SJSA1 (cell line): ENCODE measurements at regions not wholly inside any gene's neighbourhood (a gene's known extent, or its start where the extent isn't known, plus 50 kb on each side); places are given as distances from the start of the nearest gene placed in this dataset.

Experiments
- DNase-seq, 2 experiments: peaks; one replicate each; pipeline ENCODE4 v3.0.0-alpha.2; 2015 to 2020; ENCODE audit warnings: low spot score in 2 of 2, low read depth in 1 of 2
- H3K27ac ChIP-seq: fragments of 250-450 bp; sonication (Bioruptor Pico); 2 replicates; pipeline ENCODE4 v1.5.1; 2020; ENCODE audit warnings: mild to moderate bottlenecking, moderate library complexity
- H3K27me3 ChIP-seq: fragments of 250-450 bp; sonication (Bioruptor Pico); replicated peaks from 2 replicates; pipeline ENCODE4 v1.5.1; 2020; ENCODE audit warnings: mild to moderate bottlenecking, moderate library complexity
- H3K36me3 ChIP-seq: fragments of 250-450 bp; sonication (Bioruptor Pico); 2 replicates; pipeline ENCODE4 v1.5.1; 2020; ENCODE audit warnings: mild to moderate bottlenecking
- H3K4me1 ChIP-seq: fragments of 250-450 bp; sonication (Bioruptor Pico); replicated peaks from 2 replicates; pipeline ENCODE4 v1.6.1; 2021; ENCODE audit warnings: mild to moderate bottlenecking
- H3K4me3 ChIP-seq: fragments of 250-450 bp; sonication (Bioruptor Pico); 2 replicates; pipeline ENCODE4 v1.5.1; 2020; ENCODE audit warnings: mild to moderate bottlenecking
- H3K9me3 ChIP-seq: fragments of 250-450 bp; sonication (Bioruptor Pico); replicated peaks from 2 replicates; pipeline ENCODE4 v1.5.1; 2020; ENCODE audit warnings: mild to moderate bottlenecking

- H3K4me1 ChIP-seq = 0 out of 2 replicates have a peak, but pooled peaks cover 6% of the 10 kb centered on the region
- no peaks in the 10 kb centered on the region for H3K9me3 ChIP-seq
- DNase-seq = peak in 1 of 2 experiments; percentile 15
- H3K4me3 ChIP-seq = no peak overlapping the region
- no peaks in the 10 kb centered on the region for H3K36me3 ChIP-seq
- H3K27ac ChIP-seq = no peak overlapping the region
- H3K27me3 ChIP-seq = no peaks in the 10 kb centered on the region
Measured at GRCh38 chr12:30110958-30111586, 327.3 kb upstream of the TMTC1 start.

- Histone ChIP-seq H3K9me3 (no peaks in the 10 kb centered on the region), H3K4me1 (0 out of 2 replicates have a peak, but pooled peaks cover 6% of the 10 kb centered on the region), H3K27me3 (no peaks in the 10 kb centered on the region), H3K4me3 (no peak overlapping the region), H3K27ac (no peak overlapping the region), H3K36me3 (no peaks in the 10 kb centered on the region)
- DNase-seq = no peak
Measured at GRCh38 chr12:30110498-30110897, 326.8 kb upstream of the TMTC1 start.

GRCh38 chr12:30108666-30109065 lies 324.9 kb upstream of the TMTC1 start:
- Histone ChIP-seq H3K27me3 (no peaks in the 10 kb centered on the region), H3K9me3 (no peaks in the 10 kb centered on the region), H3K4me1 (0 out of 2 replicates have a peak, but pooled peaks cover 6% of the 10 kb centered on the region), H3K36me3 (no peaks in the 10 kb centered on the region), H3K4me3 (no peak overlapping the region), H3K27ac (no peak overlapping the region)
- DNase-seq = no peak

- H3K27ac ChIP-seq = no peak overlapping the region
- DNase-seq = no peak
- 0 out of 2 replicates have a peak, but pooled peaks cover 6% of the 10 kb centered on the region for H3K4me1 ChIP-seq
- H3K36me3 ChIP-seq = no peaks in the 10 kb centered on the region
- H3K27me3 ChIP-seq = no peaks in the 10 kb centered on the region
- no peak overlapping the region for H3K4me3 ChIP-seq
- no peaks in the 10 kb centered on the region for H3K9me3 ChIP-seq
Measured at GRCh38 chr12:30106204-30106965, 322.6 kb upstream of the TMTC1 start.

- no peak for DNase-seq
- Histone ChIP-seq H3K27me3 (no peaks in the 10 kb centered on the region), H3K36me3 (no peaks in the 10 kb centered on the region), H3K9me3 (no peaks in the 10 kb centered on the region), H3K4me1 (no peaks in the 10 kb centered on the region), H3K27ac (no peak overlapping the region), H3K4me3 (no peak overlapping the region)
Measured at GRCh38 chr12:30105505-30105904, 321.8 kb upstream of the TMTC1 start.

- H3K27me3 ChIP-seq = no peaks in the 10 kb centered on the region
- no peak for DNase-seq
- no peaks in the 10 kb centered on the region for H3K36me3 ChIP-seq
- no peak overlapping the region for H3K4me3 ChIP-seq
- H3K4me1 ChIP-seq = no peaks in the 10 kb centered on the region
- no peak overlapping the region for H3K27ac ChIP-seq
- no peaks in the 10 kb centered on the region for H3K9me3 ChIP-seq
Measured at GRCh38 chr12:30104971-30105370, 321.2 kb upstream of the TMTC1 start.

GRCh38 chr12:30100741-30101140 lies 317.0 kb upstream of the TMTC1 start:
- no peak for DNase-seq
- no peaks in the 10 kb centered on the region for H3K4me1 ChIP-seq
- no peak overlapping the region for H3K27ac ChIP-seq
- no peaks in the 10 kb centered on the region for H3K36me3 ChIP-seq
- no peaks in the 10 kb centered on the region for H3K27me3 ChIP-seq
- H3K9me3 ChIP-seq = no peaks in the 10 kb centered on the region
- no peak overlapping the region for H3K4me3 ChIP-seq

- DNase-seq = no peak
- Histone ChIP-seq H3K4me1 (no peaks in the 10 kb centered on the region), H3K9me3 (no peaks in the 10 kb centered on the region), H3K27ac (no peak overlapping the region), H3K27me3 (no peaks in the 10 kb centered on the region), H3K36me3 (no peaks in the 10 kb centered on the region), H3K4me3 (no peak overlapping the region)
Measured at GRCh38 chr12:30098677-30099076, 314.9 kb upstream of the TMTC1 start.

GRCh38 chr12:30095511-30095910 lies 311.8 kb upstream of the TMTC1 start:
- H3K4me3 ChIP-seq = no peak overlapping the region
- no peaks in the 10 kb centered on the region for H3K4me1 ChIP-seq
- H3K27ac ChIP-seq = no peak overlapping the region
- DNase-seq = no peak
- no peaks in the 10 kb centered on the region for H3K9me3 ChIP-seq
- H3K27me3 ChIP-seq = 0 out of 2 replicates have a peak, but pooled peaks cover 2% of the 10 kb centered on the region
- no peaks in the 10 kb centered on the region for H3K36me3 ChIP-seq

GRCh38 chr12:30092983-30093617 lies 309.4 kb upstream of the TMTC1 start:
- H3K4me3 ChIP-seq = no peak overlapping the region
- H3K27ac ChIP-seq = no peak overlapping the region
- H3K9me3 ChIP-seq = no peaks in the 10 kb centered on the region
- DNase-seq = no peak
- H3K4me1 ChIP-seq = no peaks in the 10 kb centered on the region
- H3K36me3 ChIP-seq = no peaks in the 10 kb centered on the region
- 0 out of 2 replicates have a peak, but pooled peaks cover 2% of the 10 kb centered on the region for H3K27me3 ChIP-seq

GRCh38 chr12:30090258-30090657 lies 306.5 kb upstream of the TMTC1 start:
- H3K4me3 ChIP-seq = no peak overlapping the region
- DNase-seq = no peak
- H3K36me3 ChIP-seq = no peaks in the 10 kb centered on the region
- 0 out of 2 replicates have a peak, but pooled peaks cover 2% of the 10 kb centered on the region for H3K27me3 ChIP-seq
- no peak overlapping the region for H3K27ac ChIP-seq
- H3K9me3 ChIP-seq = no peaks in the 10 kb centered on the region
- no peaks in the 10 kb centered on the region for H3K4me1 ChIP-seq

- H3K4me1 ChIP-seq = no peaks in the 10 kb centered on the region
- no peak overlapping the region for H3K27ac ChIP-seq
- DNase-seq = no peak
- 0 out of 2 replicates have a peak, but pooled peaks cover 2% of the 10 kb centered on the region for H3K27me3 ChIP-seq
- no peaks in the 10 kb centered on the region for H3K36me3 ChIP-seq
- no peaks in the 10 kb centered on the region for H3K9me3 ChIP-seq
- no peak overlapping the region for H3K4me3 ChIP-seq
Measured at GRCh38 chr12:30088259-30088995, 304.7 kb upstream of the TMTC1 start.

GRCh38 chr12:30082381-30082780 lies 298.6 kb upstream of the TMTC1 start:
- Histone ChIP-seq H3K4me1 (no peaks in the 10 kb centered on the region), H3K9me3 (no peaks in the 10 kb centered on the region), H3K4me3 (no peak overlapping the region), H3K27me3 (0 out of 2 replicates have a peak, but pooled peaks cover 3% of the 10 kb centered on the region), H3K27ac (no peak overlapping the region), H3K36me3 (no peaks in the 10 kb centered on the region)
- DNase-seq = no peak
